Mesenchymal stem cell (in vitro differentiated cells and primary cell): ENCODE measurements at regions not wholly inside any gene's neighbourhood (a gene's known extent, or its start where the extent isn't known, plus 50 kb on each side); places are given as distances from the start of the nearest gene placed in this dataset.
A peak's percentile ranks its signal among the peaks of the same experiment; 100 is the strongest.

Experiments used
- DNase-seq: peaks from one replicate; pipeline ENCODE4 v3.0.0-alpha.2; 2013
- H2AFZ ChIP-seq: one replicate; pipeline ENCODE4 v1.6.1; 2013; ENCODE audit warnings: low read depth, mild to moderate bottlenecking, control low read depth, inconsistent platforms, low read length, moderate library complexity
- H2AK5ac ChIP-seq: 2 replicates; pipeline ENCODE4 v1.6.1; 2013; ENCODE audit warnings: low read length, moderate library complexity, mild to moderate bottlenecking, inconsistent platforms; ENCODE audit not compliant: severe bottlenecking
- H2BK120ac ChIP-seq: one replicate; pipeline ENCODE4 v1.6.1; 2013; ENCODE audit warnings: low read depth, mild to moderate bottlenecking, inconsistent platforms, low read length, moderate library complexity
- H2BK12ac ChIP-seq, 2 experiments: one replicate each; pipeline ENCODE4 v1.6.1; 2013; ENCODE audit warnings: inconsistent platforms in 2 of 2, low read length in 2 of 2, mild to moderate bottlenecking in 2 of 2, moderate library complexity in 2 of 2, control low read depth in 1 of 2
- H2BK15ac ChIP-seq: one replicate; pipeline ENCODE4 v1.6.1; 2013; ENCODE audit warnings: mild to moderate bottlenecking, low read depth, inconsistent platforms; ENCODE audit not compliant: poor library complexity, severe bottlenecking
- H2BK5ac ChIP-seq: 2 replicates; pipeline ENCODE4 v1.6.1; 2013; ENCODE audit warnings: low read depth, mild to moderate bottlenecking, low read length, control low read depth, inconsistent platforms; ENCODE audit not compliant: poor library complexity, severe bottlenecking
- H3K14ac ChIP-seq, 2 experiments: one replicate each; pipeline ENCODE4 v1.6.1; 2013; ENCODE audit warnings: inconsistent platforms in 2 of 2, low read length in 2 of 2, control low read depth in 1 of 2, mild to moderate bottlenecking in 1 of 2, moderate library complexity in 1 of 2
- H3K18ac ChIP-seq, 2 experiments: one replicate each; pipeline ENCODE4 v1.6.1; 2013; ENCODE audit warnings: inconsistent platforms in 2 of 2, low read length in 2 of 2, control low read depth in 1 of 2, low read depth in 1 of 2, mild to moderate bottlenecking in 1 of 2
- H3K23ac ChIP-seq, 2 experiments: one replicate each; pipeline ENCODE4 v1.6.1; 2013; ENCODE audit warnings: inconsistent platforms in 2 of 2, low read length in 2 of 2, mild to moderate bottlenecking in 2 of 2, moderate library complexity in 2 of 2, control low read depth in 1 of 2
- H3K27ac ChIP-seq: 2 replicates; pipeline ENCODE4 v1.5.1; 2013; ENCODE audit warnings: mild to moderate bottlenecking, moderate library complexity, low read length, control low read depth, inconsistent platforms; ENCODE audit not compliant: poor library complexity, severe bottlenecking
- H3K27me3 ChIP-seq, 2 experiments: 2 replicates each; pipeline versions ENCODE4 v1.6.1 to v1.7.0; 2013; ENCODE audit warnings: low read length in 2 of 2, mild to moderate bottlenecking in 2 of 2, moderate library complexity in 2 of 2, control low read depth in 1 of 2, inconsistent platforms in 1 of 2; ENCODE audit not compliant: control insufficient read depth in 1 of 2, insufficient read depth in 1 of 2
- H3K36me3 ChIP-seq, 2 experiments: 2 replicates each; pipeline versions ENCODE4 v1.6.1 to v1.7.0; 2013; ENCODE audit warnings: low read length in 2 of 2, control low read depth in 1 of 2, inconsistent platforms in 1 of 2, low read depth in 1 of 2, mild to moderate bottlenecking in 1 of 2; ENCODE audit not compliant: insufficient read depth in 2 of 2, control insufficient read depth in 1 of 2
- H3K4ac ChIP-seq, 2 experiments: one replicate each; pipeline ENCODE4 v1.6.1; 2013; ENCODE audit warnings: inconsistent platforms in 2 of 2, low read length in 2 of 2, mild to moderate bottlenecking in 2 of 2, moderate library complexity in 2 of 2, control low read depth in 1 of 2, low read depth in 1 of 2
- H3K4me1 ChIP-seq: 2 replicates; pipeline ENCODE4 v1.6.1; 2013; ENCODE audit warnings: low read depth, low read length, control low read depth; ENCODE audit not compliant: control insufficient read depth, insufficient read depth
- H3K4me2 ChIP-seq: 2 replicates; pipeline ENCODE4 v1.6.1; 2013; ENCODE audit warnings: low read length, mild to moderate bottlenecking, inconsistent platforms; ENCODE audit not compliant: poor library complexity, severe bottlenecking
- H3K4me3 ChIP-seq, 2 experiments: 2 replicates each; pipeline versions ENCODE4 v1.5.1 to v1.7.0; 2013; ENCODE audit warnings: low read length in 2 of 2, mild to moderate bottlenecking in 2 of 2, control low read depth in 1 of 2, low read depth in 1 of 2; ENCODE audit not compliant: insufficient read depth in 1 of 2
- H3K79me1 ChIP-seq: replicated peaks from 2 replicates; pipeline ENCODE4 v1.6.1; 2013; ENCODE audit warnings: mild to moderate bottlenecking, control low read depth, low read length, inconsistent platforms; ENCODE audit not compliant: poor library complexity, severe bottlenecking
- H3K9ac ChIP-seq: 2 replicates; pipeline ENCODE4 v1.7.0; 2013; ENCODE audit warnings: mild to moderate bottlenecking, low read length, moderate library complexity
- H3K9me3 ChIP-seq: 2 replicates; pipeline ENCODE4 v1.7.0; 2013; ENCODE audit warnings: mild to moderate bottlenecking, low read length; ENCODE audit not compliant: control insufficient read depth
- H4K8ac ChIP-seq: one replicate; pipeline ENCODE4 v1.6.1; 2013; ENCODE audit warnings: inconsistent platforms, mild to moderate bottlenecking, low read length, moderate library complexity
- H4K91ac ChIP-seq: one replicate; pipeline ENCODE4 v1.6.1; 2013; ENCODE audit warnings: mild to moderate bottlenecking, low read length, inconsistent platforms
- WGBS: methylation state at CpG from one replicate; pipeline ENCODE4 v1.1.7; 2013; ENCODE audit warnings: mixed read lengths; 5-methylcytosine and 5-hydroxymethylcytosine counted together

DNA sequence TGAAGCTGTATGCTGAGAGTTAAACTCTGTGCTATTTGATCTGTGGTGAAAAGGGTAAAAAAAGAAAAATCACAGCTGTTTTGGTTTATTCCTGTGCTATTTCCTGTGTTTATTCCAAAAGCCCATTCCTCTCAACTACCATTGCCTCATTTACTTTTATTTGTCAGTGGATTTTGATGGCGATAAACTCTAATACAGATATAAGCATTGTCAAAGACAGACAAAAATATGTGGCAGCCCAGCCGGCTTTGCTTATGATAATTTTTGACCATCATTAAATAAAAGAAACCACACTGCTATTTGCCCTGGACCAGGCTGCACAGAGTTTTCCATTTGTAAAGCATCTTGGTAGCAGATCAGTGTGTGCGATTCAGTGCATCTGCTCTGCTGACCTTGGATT lies 473.6 kb upstream of the ASIC2 start:
- H3K27ac ChIP-seq, result no peak overlapping the region
- no peak overlapping the region for H2AFZ ChIP-seq
- H2BK120ac ChIP-seq, result no peak overlapping the region
- H2AK5ac ChIP-seq, result no peak overlapping the region
- H3K4me3 ChIP-seq, result no peak overlapping the region
- H2BK15ac ChIP-seq, result no peak overlapping the region
- H3K18ac ChIP-seq, result no peak overlapping the region
- no peaks in the 10 kb centered on the region for H3K9me3 ChIP-seq
- no peak overlapping the region for H2BK5ac ChIP-seq
- no peak overlapping the region for H4K8ac ChIP-seq
- no peak overlapping the region for H4K91ac ChIP-seq
- H3K9ac ChIP-seq, result no peak overlapping the region
- DNase-seq, result no peak
- H2BK12ac ChIP-seq, result no peak overlapping the region
- no peak overlapping the region for H3K4ac ChIP-seq
- no peak overlapping the region for H3K23ac ChIP-seq
- H3K36me3 ChIP-seq, result no peaks in the 10 kb centered on the region
- 89% methylated on average over 3 of the region's 3 CpGs for WGBS
- H3K27me3 ChIP-seq, result peaks cover 0 to 7% of the 10 kb centered on the region in 2 experiments
- no peaks in the 10 kb centered on the region for H3K79me1 ChIP-seq
- H3K4me1 ChIP-seq, result peaks cover 3% of the 10 kb centered on the region
- H3K14ac ChIP-seq, result no peak overlapping the region
- no peak overlapping the region for H3K4me2 ChIP-seq

DNA sequence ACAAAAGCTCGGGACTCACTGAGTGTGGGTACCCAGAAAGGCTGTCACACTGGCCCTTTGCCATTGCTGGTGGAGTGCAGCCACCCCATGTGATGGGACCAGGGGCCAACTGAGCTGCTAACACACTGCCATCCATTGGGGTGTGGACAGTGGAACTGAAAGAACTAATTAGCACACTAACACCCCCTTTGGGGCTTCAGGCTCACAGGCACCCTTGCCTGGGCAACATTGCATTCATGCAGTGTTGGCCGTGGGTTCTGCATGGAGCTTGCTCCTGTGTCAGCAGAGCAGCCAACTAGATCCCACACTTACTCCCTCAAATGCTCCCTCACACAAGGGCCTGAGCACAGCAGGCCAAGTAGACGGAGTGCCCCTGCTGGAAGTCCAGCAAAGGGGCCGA lies 476.0 kb upstream of the ASIC2 start:
- Histone ChIP-seq H2BK12ac (no peak overlapping the region), H3K36me3 (no peaks in the 10 kb centered on the region), H2AFZ (no peak overlapping the region), H4K91ac (no peak overlapping the region), H2BK120ac (no peak overlapping the region), H2AK5ac (no peak overlapping the region), H3K23ac (peak overlapping the region in 1 of 2 experiments; percentile 31), H3K4me2 (no peak overlapping the region), H3K18ac (no peak overlapping the region), H4K8ac (no peak overlapping the region), H3K14ac (peak overlapping the region in 1 of 2 experiments; percentile 22), H3K79me1 (no peaks in the 10 kb centered on the region), H3K4ac (no peak overlapping the region), H3K9me3 (no peaks in the 10 kb centered on the region), H3K4me1 (peaks cover 3% of the 10 kb centered on the region), H2BK5ac (no peak overlapping the region), H3K4me3 (no peak overlapping the region), H3K27ac (no peak overlapping the region), H2BK15ac (no peak overlapping the region), H3K9ac (no peak overlapping the region), H3K27me3 (peaks cover 0 to 7% of the 10 kb centered on the region in 2 experiments)
- 76% methylated on average over 4 of the region's 4 CpGs for WGBS
- no peak for DNase-seq

GRCh38 chr17:33776304-33776703 lies 478.8 kb upstream of the CCL2 start:
- no peak overlapping the region for H3K9ac ChIP-seq
- no peak overlapping the region for H2AFZ ChIP-seq
- H2BK5ac ChIP-seq, result no peak overlapping the region
- H3K23ac ChIP-seq, result no peak overlapping the region
- H3K27me3 ChIP-seq, result peaks cover 0 to 16% of the 10 kb centered on the region in 2 experiments
- 75% methylated on average over 4 of the region's 4 CpGs for WGBS
- DNase-seq, result no peak
- H3K4me2 ChIP-seq, result no peak overlapping the region
- H3K27ac ChIP-seq, result no peak overlapping the region
- H2BK120ac ChIP-seq, result no peak overlapping the region
- no peak overlapping the region for H2BK12ac ChIP-seq
- no peak overlapping the region for H4K91ac ChIP-seq
- H3K9me3 ChIP-seq, result no peaks in the 10 kb centered on the region
- H3K4me3 ChIP-seq, result no peak overlapping the region
- no peaks in the 10 kb centered on the region for H3K79me1 ChIP-seq
- no peaks in the 10 kb centered on the region for H3K36me3 ChIP-seq
- H4K8ac ChIP-seq, result no peak overlapping the region
- H3K14ac ChIP-seq, result no peak overlapping the region
- no peaks in the 10 kb centered on the region for H3K4me1 ChIP-seq
- no peak overlapping the region for H2AK5ac ChIP-seq
- H2BK15ac ChIP-seq, result no peak overlapping the region
- H3K18ac ChIP-seq, result no peak overlapping the region
- no peak overlapping the region for H3K4ac ChIP-seq

- 88% methylated on average over 8 of the region's 9 CpGs for WGBS
- H3K79me1 ChIP-seq, result no peaks in the 10 kb centered on the region
- no peak overlapping the region for H2BK15ac ChIP-seq
- H3K4me3 ChIP-seq, result no peak overlapping the region
- no peaks in the 10 kb centered on the region for H3K9me3 ChIP-seq
- no peak overlapping the region for H2BK5ac ChIP-seq
- no peak overlapping the region for H2AK5ac ChIP-seq
- H2AFZ ChIP-seq, result no peak overlapping the region
- DNase-seq, result no peak
- H3K27ac ChIP-seq, result no peak overlapping the region
- no peak overlapping the region for H4K8ac ChIP-seq
- H2BK12ac ChIP-seq, result no peak overlapping the region
- no peak overlapping the region for H3K18ac ChIP-seq
- no peak overlapping the region for H3K23ac ChIP-seq
- H3K27me3 ChIP-seq, result peaks cover 0 to 20% of the 10 kb centered on the region in 2 experiments
- no peaks in the 10 kb centered on the region for H3K4me1 ChIP-seq
- H3K36me3 ChIP-seq, result no peaks in the 10 kb centered on the region
- no peak overlapping the region for H3K9ac ChIP-seq
- H3K4ac ChIP-seq, result no peak overlapping the region
- no peak overlapping the region for H3K4me2 ChIP-seq
- no peak overlapping the region for H2BK120ac ChIP-seq
- H3K14ac ChIP-seq, result no peak overlapping the region
- H4K91ac ChIP-seq, result no peak overlapping the region
These were observed 478.2 kb upstream of the CCL2 start for GRCh38 chr17:33776903-33777302.
